ENCODE measurements at regions not wholly inside any gene's neighbourhood (a gene's known extent, or its start where the extent isn't known, plus 50 kb on each side); places are given as distances from the start of the nearest gene placed in this dataset.

- H3K4me2 ChIP-seq (ENCODE audit: unreplicated experiment), result no peak overlapping the region
- H3K27me3 ChIP-seq (replicated peaks; ENCODE audit: insufficient read depth), result 0 out of 2 replicates have a peak, but pooled peaks cover 6% of the 10 kb centered on the region
- H4K20me1 ChIP-seq (ENCODE audit: insufficient read depth), result no peaks in the 10 kb centered on the region
- 37 to 47% methylated on average over 2 of the region's 2 CpGs for WGBS, 2 experiments (ENCODE audit: low coverage in 1 of 2, low lambda C conversion rate in 2 of 2, missing lambda C conversion rate in 2 of 2)
- no peak for DNase-seq
- no peak for TF ChIP-seq EZH2 (IDR thresholded peaks at IDR 0.05; ENCODE audit: insufficient read depth, poor library complexity, severe bottlenecking)
- no peak for TF ChIP-seq EZH2phosphoT487 (IDR thresholded peaks at IDR 0.05; ENCODE audit: insufficient read depth, low read depth)
- no peak overlapping the region for H3K4me3 ChIP-seq
- H3K9me2 ChIP-seq (ENCODE audit: insufficient read depth), result no peaks in the 10 kb centered on the region
- H3F3A ChIP-seq (ENCODE audit: insufficient read depth), result no peaks in the 10 kb centered on the region
- H3K79me2 ChIP-seq (ENCODE audit: insufficient read depth), result no peaks in the 10 kb centered on the region
- H2AFZ ChIP-seq, result no peak overlapping the region
- H3K27ac ChIP-seq, result no peak overlapping the region
- no peaks in the 10 kb centered on the region for H3K9me3 ChIP-seq (ENCODE audit: low read depth)
- no peaks in the 10 kb centered on the region for H3K36me3 ChIP-seq (ENCODE audit: low read depth)
- no peak overlapping the region for H3K9ac ChIP-seq
- in situ Hi-C loops (cut with MboI), result no loop called here
- H3K4me1 ChIP-seq (ENCODE audit: insufficient read depth), result no peaks in the 10 kb centered on the region
Observed at GRCh38 chr12:4212845-4213244, 60.7 kb upstream of the CCND2 start.

GRCh38 chr12:4211372-4211771 lies 62.2 kb upstream of the CCND2 start:
- H3K9me2 ChIP-seq (ENCODE audit: insufficient read depth), result no peaks in the 10 kb centered on the region
- no peaks in the 10 kb centered on the region for H3K36me3 ChIP-seq (ENCODE audit: low read depth)
- H3K9me3 ChIP-seq (ENCODE audit: low read depth), result no peaks in the 10 kb centered on the region
- no peak overlapping the region for H3K4me2 ChIP-seq (ENCODE audit: unreplicated experiment)
- WGBS, 2 experiments (ENCODE audit: low coverage in 1 of 2, low lambda C conversion rate in 2 of 2, missing lambda C conversion rate in 2 of 2), result 52 to 54% methylated on average over 10 of the region's 10 CpGs
- DNase-seq, result no peak
- TF ChIP-seq EZH2phosphoT487 (IDR thresholded peaks at IDR 0.05; ENCODE audit: insufficient read depth, low read depth) (no peak), EZH2 (IDR thresholded peaks at IDR 0.05; ENCODE audit: insufficient read depth, poor library complexity, severe bottlenecking) (no peak)
- no peaks in the 10 kb centered on the region for H3K4me1 ChIP-seq (ENCODE audit: insufficient read depth)
- H3K27me3 ChIP-seq (replicated peaks; ENCODE audit: insufficient read depth), result 0 out of 2 replicates have a peak, but pooled peaks cover 6% of the 10 kb centered on the region
- in situ Hi-C loops (cut with MboI), result no loop called here
- no peak overlapping the region for H3K27ac ChIP-seq
- no peaks in the 10 kb centered on the region for H4K20me1 ChIP-seq (ENCODE audit: insufficient read depth)
- no peak overlapping the region for H3K4me3 ChIP-seq
- no peak overlapping the region for H2AFZ ChIP-seq
- H3K79me2 ChIP-seq (ENCODE audit: insufficient read depth), result no peaks in the 10 kb centered on the region
- no peaks in the 10 kb centered on the region for H3F3A ChIP-seq (ENCODE audit: insufficient read depth)
- no peak overlapping the region for H3K9ac ChIP-seq

GRCh38 chr12:4210183-4210582 lies 63.4 kb upstream of the CCND2 start:
- no peak overlapping the region for H3K9ac ChIP-seq
- no peak overlapping the region for H3K4me2 ChIP-seq (ENCODE audit: unreplicated experiment)
- DNase-seq, result no peak
- no peaks in the 10 kb centered on the region for H3K36me3 ChIP-seq (ENCODE audit: low read depth)
- H3K9me2 ChIP-seq (ENCODE audit: insufficient read depth), result no peaks in the 10 kb centered on the region
- TF ChIP-seq EZH2 (IDR thresholded peaks at IDR 0.05; ENCODE audit: insufficient read depth, poor library complexity, severe bottlenecking), result no peak
- TF ChIP-seq EZH2phosphoT487 (IDR thresholded peaks at IDR 0.05; ENCODE audit: insufficient read depth, low read depth), result no peak
- H3K79me2 ChIP-seq (ENCODE audit: insufficient read depth), result no peaks in the 10 kb centered on the region
- no peaks in the 10 kb centered on the region for H3K9me3 ChIP-seq (ENCODE audit: low read depth)
- 0 out of 2 replicates have a peak, but pooled peaks cover 6% of the 10 kb centered on the region for H3K27me3 ChIP-seq (replicated peaks; ENCODE audit: insufficient read depth)
- no peak overlapping the region for H2AFZ ChIP-seq
- WGBS, 2 experiments (ENCODE audit: low coverage in 1 of 2, low lambda C conversion rate in 2 of 2, missing lambda C conversion rate in 2 of 2), result 66 to 81% methylated on average over 4 of the region's 4 CpGs
- H4K20me1 ChIP-seq (ENCODE audit: insufficient read depth), result no peaks in the 10 kb centered on the region
- in situ Hi-C loops (cut with MboI), result no loop called here
- no peak overlapping the region for H3K27ac ChIP-seq
- H3F3A ChIP-seq (ENCODE audit: insufficient read depth), result no peaks in the 10 kb centered on the region
- no peak overlapping the region for H3K4me3 ChIP-seq
- H3K4me1 ChIP-seq (ENCODE audit: insufficient read depth), result no peaks in the 10 kb centered on the region

- TF ChIP-seq EZH2phosphoT487 (IDR thresholded peaks at IDR 0.05; ENCODE audit: insufficient read depth, low read depth), result no peak
- TF ChIP-seq EZH2 (IDR thresholded peaks at IDR 0.05; ENCODE audit: insufficient read depth, poor library complexity, severe bottlenecking), result no peak
- H3K27me3 ChIP-seq (replicated peaks; ENCODE audit: insufficient read depth), result 0 out of 2 replicates have a peak, but pooled peaks cover 6% of the 10 kb centered on the region
- in situ Hi-C loops (cut with MboI), result no loop called here
- H3K9ac ChIP-seq, result no peak overlapping the region
- H3K27ac ChIP-seq, result no peak overlapping the region
- no peaks in the 10 kb centered on the region for H3K4me1 ChIP-seq (ENCODE audit: insufficient read depth)
- H3K9me2 ChIP-seq (ENCODE audit: insufficient read depth), result no peaks in the 10 kb centered on the region
- H3K9me3 ChIP-seq (ENCODE audit: low read depth), result no peaks in the 10 kb centered on the region
- whole genome bisulfite sequencing, 2 experiments (ENCODE audit: low coverage in 1 of 2, low lambda C conversion rate in 2 of 2, missing lambda C conversion rate in 2 of 2), result 49 to 50% methylated on average over 9 of the region's 9 CpGs
- H3K4me3 ChIP-seq, result no peak overlapping the region
- H3K36me3 ChIP-seq (ENCODE audit: low read depth), result no peaks in the 10 kb centered on the region
- no peak overlapping the region for H2AFZ ChIP-seq
- no peak overlapping the region for H3K4me2 ChIP-seq (ENCODE audit: unreplicated experiment)
- DNase-seq, result no peak
- no peaks in the 10 kb centered on the region for H3F3A ChIP-seq (ENCODE audit: insufficient read depth)
- H4K20me1 ChIP-seq (ENCODE audit: insufficient read depth), result no peaks in the 10 kb centered on the region
- no peaks in the 10 kb centered on the region for H3K79me2 ChIP-seq (ENCODE audit: insufficient read depth)
Observed at GRCh38 chr12:4206470-4206869, 67.1 kb upstream of the CCND2 start.
